ENCODE measurements at regions not wholly inside any gene's neighbourhood (a gene's known extent, or its start where the extent isn't known, plus 50 kb on each side); places are given as distances from the start of the nearest gene placed in this dataset.

DNA sequence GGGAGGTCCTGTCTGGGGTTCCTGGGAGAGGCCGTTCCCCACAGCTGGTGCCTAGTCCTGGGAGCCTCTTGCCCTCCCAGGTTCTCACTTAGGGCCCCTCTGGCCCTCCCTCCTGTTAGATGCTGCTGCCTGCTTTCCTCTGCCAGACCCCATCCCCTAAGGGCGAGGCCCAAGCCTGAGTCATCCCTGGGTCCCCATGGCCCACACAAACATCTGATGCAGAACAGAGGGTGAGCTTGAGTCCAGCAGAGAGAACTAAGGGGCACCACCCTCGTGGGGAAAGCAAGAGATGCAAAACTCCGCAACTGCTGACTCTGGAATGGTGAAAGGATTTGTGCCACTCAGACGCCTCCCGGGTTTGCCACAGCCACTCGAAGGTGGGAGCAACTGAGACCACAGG, 58.8 kb upstream of the TRPM1 start:
- DNase-seq = no peak
- intact Hi-C loops (cut with DNase I) = no loop called here
- Histone ChIP-seq H3K4me1 (ENCODE audit: insufficient read depth) (no peaks in the 10 kb centered on the region), H3K27me3 (no peaks in the 10 kb centered on the region), H3K9me3 (no peaks in the 10 kb centered on the region), H3K4me3 (no peak overlapping the region), H3K27ac (no peak overlapping the region), H3K36me3 (no peaks in the 10 kb centered on the region)
- WGBS, 3 donors = 84 to 88% (median 88%) methylated on average over 7 of the region's 7 CpGs
- TF ChIP-seq EP300 (IDR thresholded peaks at IDR 0.05) = no peak
- TF ChIP-seq POLR2A (IDR thresholded peaks at IDR 0.05) = no peak
- TF ChIP-seq, protein P1, sequence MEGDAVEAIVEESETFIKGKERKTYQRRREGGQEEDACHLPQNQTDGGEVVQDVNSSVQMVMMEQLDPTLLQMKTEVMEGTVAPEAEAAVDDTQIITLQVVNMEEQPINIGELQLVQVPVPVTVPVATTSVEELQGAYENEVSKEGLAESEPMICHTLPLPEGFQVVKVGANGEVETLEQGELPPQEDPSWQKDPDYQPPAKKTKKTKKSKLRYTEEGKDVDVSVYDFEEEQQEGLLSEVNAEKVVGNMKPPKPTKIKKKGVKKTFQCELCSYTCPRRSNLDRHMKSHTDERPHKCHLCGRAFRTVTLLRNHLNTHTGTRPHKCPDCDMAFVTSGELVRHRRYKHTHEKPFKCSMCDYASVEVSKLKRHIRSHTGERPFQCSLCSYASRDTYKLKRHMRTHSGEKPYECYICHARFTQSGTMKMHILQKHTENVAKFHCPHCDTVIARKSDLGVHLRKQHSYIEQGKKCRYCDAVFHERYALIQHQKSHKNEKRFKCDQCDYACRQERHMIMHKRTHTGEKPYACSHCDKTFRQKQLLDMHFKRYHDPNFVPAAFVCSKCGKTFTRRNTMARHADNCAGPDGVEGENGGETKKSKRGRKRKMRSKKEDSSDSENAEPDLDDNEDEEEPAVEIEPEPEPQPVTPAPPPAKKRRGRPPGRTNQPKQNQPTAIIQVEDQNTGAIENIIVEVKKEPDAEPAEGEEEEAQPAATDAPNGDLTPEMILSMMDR (IDR thresholded peaks at IDR 0.05) = no peak

DNA sequence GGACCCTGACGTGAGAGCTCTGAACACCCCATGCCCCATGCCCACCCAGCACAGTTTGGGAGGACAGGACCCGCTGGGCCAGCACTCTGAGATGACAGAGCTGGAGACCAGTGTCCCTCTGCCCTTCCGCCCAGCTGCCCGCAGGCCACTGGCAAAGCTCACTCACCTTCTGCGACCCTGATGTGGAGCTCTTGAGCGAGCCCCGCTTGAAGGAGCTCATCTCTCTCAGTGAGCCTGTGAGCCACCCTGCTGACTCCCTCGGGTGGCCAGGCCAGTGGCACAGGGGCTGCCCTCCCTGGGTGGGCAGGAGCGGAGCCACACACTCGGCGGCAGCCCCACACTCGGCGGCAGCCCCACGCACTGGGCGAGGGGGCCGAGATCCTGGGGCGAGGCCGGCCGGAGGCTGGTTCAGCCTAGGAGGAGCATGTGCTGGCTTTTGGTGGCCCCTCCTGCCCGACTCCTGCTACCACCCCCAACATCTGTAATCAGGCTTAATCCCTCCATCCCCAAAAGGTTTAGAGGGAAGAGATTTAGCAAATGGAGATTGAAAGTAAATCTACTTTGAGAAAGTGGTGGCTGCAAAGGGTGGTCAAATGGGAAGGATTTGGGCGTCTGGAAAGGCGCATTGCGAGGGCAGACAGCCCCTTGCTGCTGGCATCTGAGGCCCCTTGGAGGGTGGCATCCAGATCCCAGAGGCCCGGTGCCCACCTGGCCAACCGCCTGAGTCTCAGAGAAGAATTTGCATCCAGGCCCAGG, 59.4 kb upstream of the TRPM1 start:
- intact Hi-C loops (cut with DNase I) = no loop called here

DNA sequence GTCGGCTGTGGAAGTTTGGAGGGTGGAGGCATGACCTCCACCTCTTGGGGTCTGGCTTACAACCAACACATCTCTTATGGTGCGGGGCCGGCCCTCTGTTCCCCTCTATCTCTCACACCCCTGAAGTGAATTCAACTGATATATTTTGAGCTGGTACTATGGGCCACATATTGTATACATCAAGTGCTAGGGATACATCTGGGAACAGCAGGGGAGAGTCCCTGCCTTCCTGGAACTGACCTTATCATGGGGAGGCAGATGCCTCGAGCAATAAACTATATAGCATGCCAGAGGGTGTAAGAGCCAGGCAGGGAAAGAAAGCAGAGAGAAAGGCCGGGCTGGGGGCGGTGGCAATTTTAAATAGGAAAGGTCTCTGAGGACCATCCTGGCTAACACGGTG, 60.4 kb upstream of the TRPM1 start:
- DNase-seq = no peak
- 80 to 84% (median 81%) methylated on average over 7 of the region's 7 CpGs for WGBS, 3 donors
- Histone ChIP-seq H3K4me1 (ENCODE audit: insufficient read depth) (no peaks in the 10 kb centered on the region), H3K36me3 (no peaks in the 10 kb centered on the region), H3K9me3 (no peaks in the 10 kb centered on the region), H3K4me3 (no peak overlapping the region), H3K27me3 (no peaks in the 10 kb centered on the region), H3K27ac (no peak overlapping the region)
- TF ChIP-seq, protein P1 (IDR thresholded peaks at IDR 0.05) = no peak
- no peak for TF ChIP-seq POLR2A (IDR thresholded peaks at IDR 0.05)
- no peak for TF ChIP-seq EP300 (IDR thresholded peaks at IDR 0.05)
- intact Hi-C loops (cut with DNase I) = no loop called here

More for the DNA sequence above, 59.4 kb upstream of the TRPM1 start:
- TF ChIP-seq, protein P1 (IDR thresholded peaks at IDR 0.05) = no peak
- TF ChIP-seq POLR2A (IDR thresholded peaks at IDR 0.05) = no peak
- TF ChIP-seq EP300 (IDR thresholded peaks at IDR 0.05) = no peak
- Histone ChIP-seq H3K27ac (no peak overlapping the region), H3K36me3 (no peaks in the 10 kb centered on the region), H3K4me3 (no peak overlapping the region), H3K27me3 (no peaks in the 10 kb centered on the region), H3K9me3 (no peaks in the 10 kb centered on the region), H3K4me1 (ENCODE audit: insufficient read depth) (no peaks in the 10 kb centered on the region)
- no peak for DNase-seq
- WGBS, 3 donors = 92 to 94% (median 94%) methylated on average over 25 of the region's 25 CpGs

DNA sequence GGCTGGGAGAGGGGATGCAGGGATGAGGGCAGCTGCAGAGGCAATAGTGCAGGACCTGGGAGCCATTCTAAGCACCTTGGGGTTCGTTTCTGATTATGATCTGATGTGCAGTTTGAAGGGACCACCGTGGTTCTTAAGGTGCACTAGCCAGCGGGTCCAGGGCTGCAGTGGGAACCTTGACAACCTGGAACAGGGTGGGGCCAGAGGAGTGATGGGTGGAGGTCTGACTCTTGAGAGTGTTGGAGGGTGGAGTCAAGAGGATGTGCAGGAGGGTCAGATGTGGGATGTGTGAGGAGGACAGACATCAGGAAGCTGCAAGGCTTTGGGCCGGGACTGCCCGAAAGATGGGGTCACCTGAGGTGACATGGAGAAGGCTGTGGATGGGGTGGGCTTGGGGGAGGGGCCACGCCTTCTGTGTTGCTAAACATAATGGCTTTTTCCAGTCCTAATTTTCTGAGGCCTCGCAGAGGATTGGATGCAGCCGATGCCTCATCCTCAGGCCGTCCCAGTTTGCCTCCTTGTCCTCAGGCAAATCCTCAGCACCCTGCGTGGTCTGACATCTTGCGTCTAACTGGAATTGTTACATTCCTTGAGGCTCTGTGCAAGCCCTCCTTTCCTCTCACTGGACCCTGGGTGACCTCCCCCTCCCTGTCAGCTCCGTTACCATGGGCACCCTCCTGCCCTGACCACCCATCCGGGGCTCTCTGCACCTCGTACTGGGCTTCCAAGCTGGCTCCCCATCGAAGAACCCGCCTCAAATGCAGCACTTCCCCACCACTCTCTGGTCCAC, 61.4 kb upstream of the TRPM1 start:
- 85 to 89% (median 89%) methylated on average over 16 of the region's 16 CpGs for WGBS, 3 donors
- DNase-seq = no peak
- no peak overlapping the region for H3K27ac ChIP-seq
- no peak overlapping the region for H3K4me3 ChIP-seq
- intact Hi-C loops (cut with DNase I) = no loop called here
- H3K36me3 ChIP-seq = no peaks in the 10 kb centered on the region
- H3K27me3 ChIP-seq = no peaks in the 10 kb centered on the region
- H3K9me3 ChIP-seq = no peaks in the 10 kb centered on the region
- no peak for TF ChIP-seq EP300 (IDR thresholded peaks at IDR 0.05)
- TF ChIP-seq, protein P1 (IDR thresholded peaks at IDR 0.05) = no peak
- TF ChIP-seq POLR2A (IDR thresholded peaks at IDR 0.05) = no peak
- H3K4me1 ChIP-seq (ENCODE audit: insufficient read depth) = no peaks in the 10 kb centered on the region

Data from ovary (tissue), 7 donors.